Keratinocyte (primary cell): ENCODE measurements at regions not wholly inside any gene's neighbourhood (a gene's known extent, or its start where the extent isn't known, plus 50 kb on each side); places are given as distances from the start of the nearest gene placed in this dataset.
A peak's percentile ranks its signal among the peaks of the same experiment; 100 is the strongest.

Source experiments
- DNase-seq: peaks from one replicate; pipeline ENCODE4 v3.0.0-alpha.2; 2011; ENCODE audit warnings: low read depth, missing footprints, low spot score
- FAIRE-seq: peaks from 2 replicates; lab custom pipeline; 2011; peaks lifted over from hg19 to GRCh38; lab: Jason Lieb, UNC
- H2AFZ ChIP-seq: 2 replicates; pipeline ENCODE4 v1.6.0; 2012; ENCODE audit warnings: low read length, control low read depth, inconsistent platforms; ENCODE audit not compliant: control insufficient read depth
- H3K27ac ChIP-seq: 2 replicates; pipeline ENCODE4 v1.5.1; 2011; ENCODE audit warnings: low read length; ENCODE audit not compliant: control insufficient read depth, insufficient read depth
- H3K27me3 ChIP-seq: 3 replicates; pipeline ENCODE4 v1.6.0; 2011; ENCODE audit warnings: low read length; ENCODE audit not compliant: control insufficient read depth, insufficient read depth; ENCODE audit errors: extremely low read depth
- H3K36me3 ChIP-seq, 2 experiments: 2 replicates in 1 of 2; 3 replicates in 1 of 2; pipeline ENCODE4 v1.5.1; 2011; ENCODE audit warnings: low read length in 2 of 2, mild to moderate bottlenecking in 1 of 2; ENCODE audit not compliant: control insufficient read depth in 2 of 2, insufficient read depth in 2 of 2; ENCODE audit errors: extremely low read depth in 1 of 2
- H3K4me1 ChIP-seq: 3 replicates; pipeline ENCODE4 v1.5.1; 2011; ENCODE audit warnings: low read length; ENCODE audit not compliant: control insufficient read depth, insufficient read depth; ENCODE audit errors: extremely low read depth
- H3K4me2 ChIP-seq: 3 replicates; pipeline ENCODE4 v1.6.0; 2011; ENCODE audit warnings: low read depth, low read length; ENCODE audit not compliant: control insufficient read depth, insufficient read depth; ENCODE audit errors: extremely low read depth
- H3K4me3 ChIP-seq, 3 experiments: fragments of 200-600 bp in 1 of 3; sonication (generic) in 1 of 3; 2 replicates in 2 of 3; 3 replicates in 1 of 3; pipeline ENCODE4 v1.5.1; 2011 to 2016; ENCODE audit warnings: low read length in 3 of 3, mild to moderate bottlenecking in 3 of 3, control low read depth in 2 of 3, inconsistent platforms in 1 of 3, low read depth in 1 of 3, mixed read lengths in 1 of 3, mixed run types in 1 of 3, moderate library complexity in 1 of 3; ENCODE audit not compliant: control insufficient read depth in 2 of 3, insufficient read depth in 2 of 3; ENCODE audit errors: extremely low read depth in 1 of 3
- H3K79me2 ChIP-seq: 2 replicates; pipeline ENCODE4 v1.6.0; 2012; ENCODE audit warnings: low read length; ENCODE audit not compliant: control insufficient read depth, insufficient read depth
- H3K9ac ChIP-seq: 3 replicates; pipeline ENCODE4 v1.6.0; 2011; ENCODE audit warnings: low read length; ENCODE audit not compliant: control insufficient read depth, insufficient read depth; ENCODE audit errors: extremely low read depth
- H3K9me1 ChIP-seq: 3 replicates; pipeline ENCODE4 v1.6.0; 2011; ENCODE audit warnings: low read length; ENCODE audit not compliant: control insufficient read depth, insufficient read depth; ENCODE audit errors: extremely low read depth
- H3K9me3 ChIP-seq: 2 replicates; pipeline ENCODE4 v1.5.1; 2012; ENCODE audit warnings: low read depth, low read length; ENCODE audit not compliant: control insufficient read depth
- H4K20me1 ChIP-seq: 3 replicates; pipeline ENCODE4 v1.6.0; 2011; ENCODE audit warnings: low read length; ENCODE audit not compliant: control insufficient read depth, insufficient read depth; ENCODE audit errors: extremely low read depth
- EZH2 ChIP-seq: IDR thresholded peaks from one replicate; pipeline ENCODE4 v1.6.1; 2012; ENCODE audit warnings: inconsistent platforms, mild to moderate bottlenecking, low read length, moderate library complexity
- dilution Hi-C: fragments of 300-500 bp; cut with MboI; formaldehyde crosslinking; loops from one replicate; pipeline ENCODE4 v1.7.0; 2020; ENCODE audit warnings: low sequenced_read_pairs; ENCODE audit not compliant: extremely low pct_ligation_motif_present
- TF ChIP-seq, protein P1 (sequence below), 3 experiments: IDR thresholded peaks in 1 of 3; conservative IDR thresholded peaks in 1 of 3; optimal IDR thresholded peaks in 1 of 3; 2 replicates in 2 of 3; 3 replicates in 1 of 3; pipeline versions ENCODE3 to v1.5.1; 2011; ENCODE audit warnings: low read length in 3 of 3, mild to moderate bottlenecking in 3 of 3, moderate library complexity in 2 of 3, control low read depth in 1 of 3, inconsistent platforms in 1 of 3; ENCODE audit not compliant: insufficient read depth in 2 of 3; ENCODE audit errors: extremely low read depth in 1 of 3

DNA sequence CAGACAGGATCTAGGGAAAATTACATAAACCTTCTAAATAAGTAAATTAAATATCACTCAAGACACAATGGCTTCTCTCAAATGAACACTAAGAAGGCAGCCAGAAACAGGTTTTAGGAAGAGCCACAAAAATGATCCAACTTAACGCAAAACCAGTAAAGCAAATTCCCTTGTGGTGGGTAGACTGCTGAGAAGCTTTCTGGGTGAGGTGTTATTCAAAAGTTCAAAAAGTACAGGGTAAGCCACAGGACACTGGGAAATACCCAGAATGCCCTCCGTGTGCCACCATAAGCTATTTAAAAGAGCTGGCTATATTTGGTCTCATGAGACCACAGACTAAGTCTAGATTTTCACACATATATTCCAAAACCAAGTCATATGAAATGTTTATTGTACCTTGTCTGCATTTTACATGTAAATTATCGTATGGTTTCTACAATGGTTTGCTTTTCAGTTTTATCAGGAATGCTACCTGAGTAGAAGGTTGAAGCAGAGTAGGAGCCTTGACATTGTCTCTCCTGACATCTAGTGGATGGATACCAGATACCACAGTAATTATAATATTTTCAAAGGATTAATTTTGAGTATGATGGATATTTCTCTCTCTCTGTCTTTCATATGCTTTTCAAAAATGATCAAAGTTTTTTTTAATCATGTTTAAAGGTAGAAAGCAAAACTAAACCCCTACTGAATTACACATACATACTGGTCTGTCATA lies 109.3 kb upstream of the KLHL13 start:
- Histone ChIP-seq H3K9me3 (no peaks in the 10 kb centered on the region), H3K27ac (peak overlapping the region; percentile 16), H3K9me1 (no peaks in the 10 kb centered on the region), H4K20me1 (no peaks in the 10 kb centered on the region), H3K27me3 (no peaks in the 10 kb centered on the region), H3K79me2 (no peaks in the 10 kb centered on the region), H2AFZ (no peak overlapping the region), H3K4me1 (peaks cover 3% of the 10 kb centered on the region), H3K9ac (no peak overlapping the region), H3K36me3 (no peaks in the 10 kb centered on the region), H3K4me3 (peak overlapping the region in 1 of 3 experiments; percentile 1), H3K4me2 (peak overlapping the region; percentile 57)
- FAIRE-seq, result peak; percentile 39
- dilution Hi-C loops, result no loop called here
- no peak for TF ChIP-seq EZH2
- TF ChIP-seq, protein P1, sequence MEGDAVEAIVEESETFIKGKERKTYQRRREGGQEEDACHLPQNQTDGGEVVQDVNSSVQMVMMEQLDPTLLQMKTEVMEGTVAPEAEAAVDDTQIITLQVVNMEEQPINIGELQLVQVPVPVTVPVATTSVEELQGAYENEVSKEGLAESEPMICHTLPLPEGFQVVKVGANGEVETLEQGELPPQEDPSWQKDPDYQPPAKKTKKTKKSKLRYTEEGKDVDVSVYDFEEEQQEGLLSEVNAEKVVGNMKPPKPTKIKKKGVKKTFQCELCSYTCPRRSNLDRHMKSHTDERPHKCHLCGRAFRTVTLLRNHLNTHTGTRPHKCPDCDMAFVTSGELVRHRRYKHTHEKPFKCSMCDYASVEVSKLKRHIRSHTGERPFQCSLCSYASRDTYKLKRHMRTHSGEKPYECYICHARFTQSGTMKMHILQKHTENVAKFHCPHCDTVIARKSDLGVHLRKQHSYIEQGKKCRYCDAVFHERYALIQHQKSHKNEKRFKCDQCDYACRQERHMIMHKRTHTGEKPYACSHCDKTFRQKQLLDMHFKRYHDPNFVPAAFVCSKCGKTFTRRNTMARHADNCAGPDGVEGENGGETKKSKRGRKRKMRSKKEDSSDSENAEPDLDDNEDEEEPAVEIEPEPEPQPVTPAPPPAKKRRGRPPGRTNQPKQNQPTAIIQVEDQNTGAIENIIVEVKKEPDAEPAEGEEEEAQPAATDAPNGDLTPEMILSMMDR (optimal IDR thresholded peaks at IDR 0.05 in 1 of 3, IDR thresholded peaks at IDR 0.05 in 1 of 3, conservative IDR thresholded peaks at IDR 0.05 in 1 of 3; ENCODE audit: extremely low read depth in 1 of 3, insufficient read depth in 2 of 3, low read length in 3 of 3), result peak in 2 of 3 experiments; percentile 27 to 33
- no peak for DNase-seq

DNA sequence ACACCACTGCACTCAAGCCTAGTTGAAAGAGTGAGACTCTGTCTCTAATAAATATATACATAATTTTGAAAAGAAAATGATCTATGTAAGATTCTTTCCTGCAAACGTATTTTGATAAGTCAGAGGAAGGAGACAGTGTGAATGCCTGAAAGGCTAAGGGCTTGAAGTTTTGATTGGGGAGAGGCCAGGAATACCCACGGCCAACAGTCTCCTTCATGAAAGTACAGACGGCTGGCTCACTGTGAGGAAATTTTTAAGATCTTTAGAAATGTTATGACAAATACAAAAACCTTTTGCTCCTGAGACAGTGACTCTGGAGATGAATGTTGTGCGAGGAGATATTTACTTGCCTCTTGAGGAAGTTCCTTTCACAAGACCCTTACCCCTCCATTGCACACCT lies 111.4 kb upstream of the KLHL13 start:
- no peak for FAIRE-seq

More for the DNA sequence above, 111.4 kb upstream of the KLHL13 start:
- Histone ChIP-seq H3K4me1 (peaks cover 3% of the 10 kb centered on the region), H3K36me3 (no peaks in the 10 kb centered on the region), H3K9me3 (no peaks in the 10 kb centered on the region), H4K20me1 (no peaks in the 10 kb centered on the region), H3K79me2 (no peaks in the 10 kb centered on the region), H3K27me3 (no peaks in the 10 kb centered on the region), H3K9me1 (no peaks in the 10 kb centered on the region), H3K9ac (no peak overlapping the region), H3K4me2 (no peak overlapping the region), H3K4me3 (no peak overlapping the region), H3K27ac (no peak overlapping the region), H2AFZ (no peak overlapping the region)
- dilution Hi-C loops, result no loop called here
- no peak for TF ChIP-seq EZH2
- TF ChIP-seq, protein P1 (optimal IDR thresholded peaks at IDR 0.05 in 1 of 3, IDR thresholded peaks at IDR 0.05 in 1 of 3, conservative IDR thresholded peaks at IDR 0.05 in 1 of 3; ENCODE audit: extremely low read depth in 1 of 3, insufficient read depth in 2 of 3, low read length in 3 of 3), result no peak
- DNase-seq, result no peak
